WTC11 (cell line): ENCODE measurements at regions not wholly inside any gene's neighbourhood (a gene's known extent, or its start where the extent isn't known, plus 50 kb on each side); places are given as distances from the start of the nearest gene placed in this dataset.

ENCODE experiments used
- ATAC-seq: fragments of 200-7000 bp; cut with Tn5 transposase; 2 replicates; pipeline ENCODE4 v1.10.0; 2021; ENCODE audit warnings: mild to moderate bottlenecking, moderate library complexity
- CTCF ChIA-PET: fragments of 300-600 bp; sonication (Branson Sonifier 250); formaldehyde crosslinking; loops from one replicate; lab custom pipeline; 2021; ENCODE audit warnings: antibody characterized with exemption; lab: Charles Lee
- POLR2A ChIA-PET: fragments of 350-600 bp; sonication (Branson Sonifier 250); formaldehyde crosslinking; loops from one replicate; lab custom pipeline; 2021; ENCODE audit warnings: antibody characterized with exemption; lab: Charles Lee
- DNase-seq: peaks from one replicate; pipeline ENCODE4 v3.0.0; 2021; ENCODE audit warnings: low spot score
- H3K27ac Mint-ChIP-seq: 2 replicates; pipeline ENCODE4 v1.8.0; 2021; ENCODE audit warnings: mixed read lengths
- H3K27me3 Mint-ChIP-seq: 2 replicates; pipeline ENCODE4 v1.8.0; 2021; ENCODE audit warnings: low read depth, mild to moderate bottlenecking, moderate library complexity, mixed read lengths
- H3K36me3 Mint-ChIP-seq: 2 replicates; pipeline ENCODE4 v1.8.0; 2021; ENCODE audit warnings: mixed read lengths
- H3K4me1 Mint-ChIP-seq: 2 replicates; pipeline ENCODE4 v1.8.0; 2022; ENCODE audit warnings: mixed read lengths
- H3K4me3 Mint-ChIP-seq: 2 replicates; pipeline ENCODE4 v1.8.0; 2021; ENCODE audit warnings: mild to moderate bottlenecking, moderate library complexity, mixed read lengths
- H3K9me3 Mint-ChIP-seq: 2 replicates; pipeline ENCODE4 v1.8.0; 2021; ENCODE audit warnings: mixed read lengths
- E2F4 ChIP-seq: sonication (generic); formaldehyde crosslinking; IDR thresholded peaks from 2 replicates; pipeline ENCODE4 v1.8.1; 2022; ENCODE audit warnings: low read depth, mild to moderate bottlenecking, moderate library complexity, missing genetic modification reagents, borderline replicate concordance
- FOXP4 ChIP-seq: sonication (generic); formaldehyde crosslinking; IDR thresholded peaks from 2 replicates; pipeline ENCODE4 v1.8.0; 2022; ENCODE audit warnings: mild to moderate bottlenecking, missing genetic modification reagents
- HMGA2 ChIP-seq: fragments of 250-450 bp; sonication (Bioruptor Pico); IDR thresholded peaks from 2 replicates; pipeline ENCODE4 v1.4.0; 2021; ENCODE audit warnings: mild to moderate bottlenecking, moderate library complexity
- HMGXB4 ChIP-seq: sonication (generic); formaldehyde crosslinking; IDR thresholded peaks from 2 replicates; pipeline ENCODE4 v1.8.1; 2023; ENCODE audit warnings: mild to moderate bottlenecking, moderate library complexity, missing genetic modification reagents
- MAX ChIP-seq: sonication (generic); formaldehyde crosslinking; IDR thresholded peaks from 2 replicates; pipeline ENCODE4 v1.8.0; 2022; ENCODE audit warnings: mild to moderate bottlenecking, missing genetic modification reagents
- OVOL2 ChIP-seq: fragments of 250-450 bp; sonication (Bioruptor Pico); IDR thresholded peaks from 2 replicates; pipeline ENCODE4 v1.9.0; 2021; ENCODE audit warnings: mild to moderate bottlenecking, borderline replicate concordance
- SOX15 ChIP-seq: fragments of 250-450 bp; sonication (Bioruptor Pico); IDR thresholded peaks from 2 replicates; pipeline ENCODE4 v1.9.0; 2021; ENCODE audit warnings: mild to moderate bottlenecking
- TEAD1 ChIP-seq: sonication (generic); formaldehyde crosslinking; IDR thresholded peaks from 2 replicates; pipeline ENCODE4 v1.8.0; 2022; ENCODE audit warnings: mild to moderate bottlenecking, missing genetic modification reagents
- TEAD4 ChIP-seq: sonication (generic); formaldehyde crosslinking; IDR thresholded peaks from 2 replicates; pipeline ENCODE4 v1.8.0; 2022; ENCODE audit warnings: mild to moderate bottlenecking, missing genetic modification reagents
- TP53 ChIP-seq: sonication (generic); formaldehyde crosslinking; IDR thresholded peaks from 2 replicates; pipeline ENCODE4 v1.8.1; 2023; ENCODE audit warnings: mild to moderate bottlenecking, missing genetic modification reagents
- ZNF121 ChIP-seq: sonication (generic); formaldehyde crosslinking; IDR thresholded peaks from 2 replicates; pipeline ENCODE4 v1.8.0; 2023; ENCODE audit warnings: missing genetic modification reagents
- ZNF281 ChIP-seq: sonication (generic); formaldehyde crosslinking; IDR thresholded peaks from 2 replicates; pipeline ENCODE4 v1.8.0; 2023; ENCODE audit warnings: mild to moderate bottlenecking, missing genetic modification reagents
- ZNF317 ChIP-seq: sonication (generic); formaldehyde crosslinking; IDR thresholded peaks from 2 replicates; pipeline ENCODE4 v1.8.1; 2023; ENCODE audit warnings: low read depth, mild to moderate bottlenecking, moderate library complexity, missing genetic modification reagents, borderline replicate concordance
- TF ChIP-seq, protein P1 (sequence below): sonication (generic); formaldehyde crosslinking; IDR thresholded peaks from 2 replicates; pipeline ENCODE4 v1.8.1; 2022; ENCODE audit warnings: mild to moderate bottlenecking, moderate library complexity, missing genetic modification reagents
- TF ChIP-seq, protein P2 (sequence below): sonication (generic); formaldehyde crosslinking; IDR thresholded peaks from 2 replicates; pipeline ENCODE4 v1.8.1; 2023; ENCODE audit warnings: mild to moderate bottlenecking, missing genetic modification reagents
- TF ChIP-seq, protein P3 (sequence below): sonication (generic); formaldehyde crosslinking; IDR thresholded peaks from 2 replicates; pipeline ENCODE4 v1.8.0; 2022; ENCODE audit warnings: missing genetic modification reagents

- TF ChIP-seq HMGXB4 (CRISPR knock-in tag) (no peak), TP53 (CRISPR knock-in tag) (no peak), TEAD1 (no peak), E2F4 (no peak), SOX15 (CRISPR knock-in tag) (no peak)
These were observed 59.0 kb upstream of the ITGA1 start (continued) for GRCh38 chr5:52728686-52729085.

GRCh38 chr5:52731274-52732027, 56.3 kb upstream of the ITGA1 start:
- H3K27ac Mint-ChIP-seq = no peak overlapping the region
- no peak overlapping the region for H3K4me3 Mint-ChIP-seq
- TF ChIP-seq, protein P1, sequence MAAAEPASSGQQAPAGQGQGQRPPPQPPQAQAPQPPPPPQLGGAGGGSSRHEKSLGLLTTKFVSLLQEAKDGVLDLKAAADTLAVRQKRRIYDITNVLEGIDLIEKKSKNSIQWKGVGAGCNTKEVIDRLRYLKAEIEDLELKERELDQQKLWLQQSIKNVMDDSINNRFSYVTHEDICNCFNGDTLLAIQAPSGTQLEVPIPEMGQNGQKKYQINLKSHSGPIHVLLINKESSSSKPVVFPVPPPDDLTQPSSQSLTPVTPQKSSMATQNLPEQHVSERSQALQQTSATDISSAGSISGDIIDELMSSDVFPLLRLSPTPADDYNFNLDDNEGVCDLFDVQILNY (CRISPR knock-in tag) = no peak
- TF ChIP-seq ZNF317 (CRISPR knock-in tag) = no peak
- no peak for TF ChIP-seq ZNF121 (CRISPR knock-in tag)
- TF ChIP-seq, protein P2, sequence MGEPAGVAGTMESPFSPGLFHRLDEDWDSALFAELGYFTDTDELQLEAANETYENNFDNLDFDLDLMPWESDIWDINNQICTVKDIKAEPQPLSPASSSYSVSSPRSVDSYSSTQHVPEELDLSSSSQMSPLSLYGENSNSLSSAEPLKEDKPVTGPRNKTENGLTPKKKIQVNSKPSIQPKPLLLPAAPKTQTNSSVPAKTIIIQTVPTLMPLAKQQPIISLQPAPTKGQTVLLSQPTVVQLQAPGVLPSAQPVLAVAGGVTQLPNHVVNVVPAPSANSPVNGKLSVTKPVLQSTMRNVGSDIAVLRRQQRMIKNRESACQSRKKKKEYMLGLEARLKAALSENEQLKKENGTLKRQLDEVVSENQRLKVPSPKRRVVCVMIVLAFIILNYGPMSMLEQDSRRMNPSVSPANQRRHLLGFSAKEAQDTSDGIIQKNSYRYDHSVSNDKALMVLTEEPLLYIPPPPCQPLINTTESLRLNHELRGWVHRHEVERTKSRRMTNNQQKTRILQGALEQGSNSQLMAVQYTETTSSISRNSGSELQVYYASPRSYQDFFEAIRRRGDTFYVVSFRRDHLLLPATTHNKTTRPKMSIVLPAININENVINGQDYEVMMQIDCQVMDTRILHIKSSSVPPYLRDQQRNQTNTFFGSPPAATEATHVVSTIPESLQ (CRISPR knock-in tag) = no peak
- TF ChIP-seq MAX = no peak
- TF ChIP-seq, protein P3, sequence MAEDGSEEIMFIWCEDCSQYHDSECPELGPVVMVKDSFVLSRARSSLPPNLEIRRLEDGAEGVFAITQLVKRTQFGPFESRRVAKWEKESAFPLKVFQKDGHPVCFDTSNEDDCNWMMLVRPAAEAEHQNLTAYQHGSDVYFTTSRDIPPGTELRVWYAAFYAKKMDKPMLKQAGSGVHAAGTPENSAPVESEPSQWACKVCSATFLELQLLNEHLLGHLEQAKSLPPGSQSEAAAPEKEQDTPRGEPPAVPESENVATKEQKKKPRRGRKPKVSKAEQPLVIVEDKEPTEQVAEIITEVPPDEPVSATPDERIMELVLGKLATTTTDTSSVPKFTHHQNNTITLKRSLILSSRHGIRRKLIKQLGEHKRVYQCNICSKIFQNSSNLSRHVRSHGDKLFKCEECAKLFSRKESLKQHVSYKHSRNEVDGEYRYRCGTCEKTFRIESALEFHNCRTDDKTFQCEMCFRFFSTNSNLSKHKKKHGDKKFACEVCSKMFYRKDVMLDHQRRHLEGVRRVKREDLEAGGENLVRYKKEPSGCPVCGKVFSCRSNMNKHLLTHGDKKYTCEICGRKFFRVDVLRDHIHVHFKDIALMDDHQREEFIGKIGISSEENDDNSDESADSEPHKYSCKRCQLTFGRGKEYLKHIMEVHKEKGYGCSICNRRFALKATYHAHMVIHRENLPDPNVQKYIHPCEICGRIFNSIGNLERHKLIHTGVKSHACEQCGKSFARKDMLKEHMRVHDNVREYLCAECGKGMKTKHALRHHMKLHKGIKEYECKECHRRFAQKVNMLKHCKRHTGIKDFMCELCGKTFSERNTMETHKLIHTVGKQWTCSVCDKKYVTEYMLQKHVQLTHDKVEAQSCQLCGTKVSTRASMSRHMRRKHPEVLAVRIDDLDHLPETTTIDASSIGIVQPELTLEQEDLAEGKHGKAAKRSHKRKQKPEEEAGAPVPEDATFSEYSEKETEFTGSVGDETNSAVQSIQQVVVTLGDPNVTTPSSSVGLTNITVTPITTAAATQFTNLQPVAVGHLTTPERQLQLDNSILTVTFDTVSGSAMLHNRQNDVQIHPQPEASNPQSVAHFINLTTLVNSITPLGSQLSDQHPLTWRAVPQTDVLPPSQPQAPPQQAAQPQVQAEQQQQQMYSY (CRISPR knock-in tag) = no peak
- no peak for TF ChIP-seq HMGA2 (CRISPR knock-in tag)
- TF ChIP-seq OVOL2 (CRISPR knock-in tag) = no peak
- no peak for TF ChIP-seq ZNF281 (CRISPR knock-in tag)
- TF ChIP-seq TEAD4 (CRISPR knock-in tag) = no peak
- TF ChIP-seq FOXP4 (CRISPR knock-in tag) = no peak
- H3K36me3 Mint-ChIP-seq = peaks cover 13% of the 10 kb centered on the region
- peaks cover 22% of the 10 kb centered on the region for H3K9me3 Mint-ChIP-seq
- no peaks in the 10 kb centered on the region for H3K27me3 Mint-ChIP-seq
- CTCF ChIA-PET = no interaction called here
- H3K4me1 Mint-ChIP-seq = peaks cover 4% of the 10 kb centered on the region; the same call in 1 of the 2 replicates
- no peak for ATAC-seq
- POLR2A ChIA-PET = no interaction called here
- DNase-seq = no peak
